AG08395 (cell line): ENCODE measurements at regions not wholly inside any gene's neighbourhood (a gene's known extent, or its start where the extent isn't known, plus 50 kb on each side); places are given as distances from the start of the nearest gene placed in this dataset.

Experiments used
- DNase-seq: peaks from one replicate; pipeline ENCODE4 v3.0.0; 2012; ENCODE audit warnings: mixed read lengths, low spot score

- DNase-seq = no peak
Measured at GRCh38 chr5:135120951-135121350, 86.9 kb upstream of the PITX1 start.

- no peak for DNase-seq
Measured at GRCh38 chr5:135119481-135119880, 85.5 kb upstream of the PITX1 start.

GRCh38 chr5:135117590-135117989 lies 83.6 kb upstream of the PITX1 start:
- DNase-seq = no peak

GRCh38 chr5:135116160-135116561 lies 82.1 kb upstream of the PITX1 start:
- DNase-seq = no peak

GRCh38 chr5:135115591-135115990 lies 81.6 kb upstream of the PITX1 start:
- DNase-seq = no peak

GRCh38 chr5:135114759-135115158 lies 80.7 kb upstream of the PITX1 start:
- no peak for DNase-seq

- DNase-seq = no peak
Measured at GRCh38 chr5:135112008-135112725, 78.1 kb upstream of the PITX1 start.

GRCh38 chr5:135110785-135111596 lies 77.0 kb upstream of the PITX1 start:
- DNase-seq = no peak

- no peak for DNase-seq
Measured at GRCh38 chr5:135108992-135109391, 75.0 kb upstream of the PITX1 start.

GRCh38 chr5:135108569-135108968 lies 74.5 kb upstream of the PITX1 start:
- DNase-seq = no peak

- no peak for DNase-seq
Measured at GRCh38 chr5:135107986-135108385, 74.0 kb upstream of the PITX1 start.

- DNase-seq = no peak
Measured at GRCh38 chr5:135106610-135107471, 72.8 kb upstream of the PITX1 start.

- no peak for DNase-seq
Measured at GRCh38 chr5:135106136-135106535, 72.1 kb upstream of the PITX1 start.

GRCh38 chr5:135105105-135105484 lies 71.1 kb upstream of the PITX1 start:
- no peak for DNase-seq

GRCh38 chr5:135103575-135103853 lies 69.5 kb upstream of the PITX1 start:
- no peak for DNase-seq

GRCh38 chr5:135102716-135103574 lies 68.9 kb upstream of the PITX1 start:
- DNase-seq = no peak

GRCh38 chr5:135100431-135100830 lies 66.4 kb upstream of the PITX1 start:
- no peak for DNase-seq

- DNase-seq = no peak
Measured at GRCh38 chr5:135100011-135100410, 66.0 kb upstream of the PITX1 start.

GRCh38 chr5:135097390-135097789 lies 63.4 kb upstream of the PITX1 start:
- DNase-seq = no peak

- no peak for DNase-seq
Measured at GRCh38 chr5:135095871-135096270, 61.8 kb upstream of the PITX1 start.

GRCh38 chr5:135095052-135095715 lies 61.2 kb upstream of the PITX1 start:
- DNase-seq = no peak
